ENCODE measurements at regions not wholly inside any gene's neighbourhood (a gene's known extent, or its start where the extent isn't known, plus 50 kb on each side); places are given as distances from the start of the nearest gene placed in this dataset.
A peak's percentile ranks its signal among the peaks of the same experiment; 100 is the strongest.

GRCh38 chr12:91327889-91328288, 145.3 kb upstream of the DCN start:
- intact Hi-C loops (cut with DNase I; ENCODE audit: low total_unique reads) = no loop called here
- no peak overlapping the region for H3K27ac ChIP-seq
- 74 to 84% (median 78%) methylated on average over 3 of the region's 3 CpGs for WGBS, 5 donors
- no peaks in the 10 kb centered on the region for H3K36me3 ChIP-seq
- no peak for DNase-seq
- H3K4me1 ChIP-seq = peaks cover 0 to 3% (median 0%) of the 10 kb centered on the region in 6 donors
- no peaks in the 10 kb centered on the region for H3K9me3 ChIP-seq
- H3K27me3 ChIP-seq (replicated peaks in 1 of 7) = no peaks in the 10 kb centered on the region
- no peak overlapping the region for H3K4me3 ChIP-seq
- TF ChIP-seq, protein P1, sequence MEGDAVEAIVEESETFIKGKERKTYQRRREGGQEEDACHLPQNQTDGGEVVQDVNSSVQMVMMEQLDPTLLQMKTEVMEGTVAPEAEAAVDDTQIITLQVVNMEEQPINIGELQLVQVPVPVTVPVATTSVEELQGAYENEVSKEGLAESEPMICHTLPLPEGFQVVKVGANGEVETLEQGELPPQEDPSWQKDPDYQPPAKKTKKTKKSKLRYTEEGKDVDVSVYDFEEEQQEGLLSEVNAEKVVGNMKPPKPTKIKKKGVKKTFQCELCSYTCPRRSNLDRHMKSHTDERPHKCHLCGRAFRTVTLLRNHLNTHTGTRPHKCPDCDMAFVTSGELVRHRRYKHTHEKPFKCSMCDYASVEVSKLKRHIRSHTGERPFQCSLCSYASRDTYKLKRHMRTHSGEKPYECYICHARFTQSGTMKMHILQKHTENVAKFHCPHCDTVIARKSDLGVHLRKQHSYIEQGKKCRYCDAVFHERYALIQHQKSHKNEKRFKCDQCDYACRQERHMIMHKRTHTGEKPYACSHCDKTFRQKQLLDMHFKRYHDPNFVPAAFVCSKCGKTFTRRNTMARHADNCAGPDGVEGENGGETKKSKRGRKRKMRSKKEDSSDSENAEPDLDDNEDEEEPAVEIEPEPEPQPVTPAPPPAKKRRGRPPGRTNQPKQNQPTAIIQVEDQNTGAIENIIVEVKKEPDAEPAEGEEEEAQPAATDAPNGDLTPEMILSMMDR (IDR thresholded peaks at IDR 0.05 in 8 of 11, conservative IDR thresholded peaks at IDR 0.05 in 3 of 11) = no peak
- TF ChIP-seq POLR2A (IDR thresholded peaks at IDR 0.05) (no peak), POLR2AphosphoS5 (IDR thresholded peaks at IDR 0.05) (no peak)

- 82 to 95% (median 91%) methylated on average over 4 of the region's 4 CpGs for WGBS, 5 donors
- no peaks in the 10 kb centered on the region for H3K36me3 ChIP-seq
- H3K27ac ChIP-seq = no peak overlapping the region
- H3K27me3 ChIP-seq (replicated peaks in 1 of 7) = no peaks in the 10 kb centered on the region
- no peak for DNase-seq
- H3K4me3 ChIP-seq = no peak overlapping the region
- H3K4me1 ChIP-seq = peaks cover 0 to 3% (median 0%) of the 10 kb centered on the region in 6 donors
- TF ChIP-seq POLR2AphosphoS5 (IDR thresholded peaks at IDR 0.05) = no peak
- TF ChIP-seq POLR2A (IDR thresholded peaks at IDR 0.05) = no peak
- TF ChIP-seq, protein P1 (IDR thresholded peaks at IDR 0.05 in 8 of 11, conservative IDR thresholded peaks at IDR 0.05 in 3 of 11) = no peak
- no peaks in the 10 kb centered on the region for H3K9me3 ChIP-seq
- intact Hi-C loops (cut with DNase I; ENCODE audit: low total_unique reads) = no loop called here
Measured at GRCh38 chr12:91327131-91327530, 144.5 kb upstream of the DCN start.

- TF ChIP-seq, protein P1 (IDR thresholded peaks at IDR 0.05 in 8 of 11, conservative IDR thresholded peaks at IDR 0.05 in 3 of 11) = peak; percentile 29 to 79 (median 66)
- no peak for TF ChIP-seq POLR2A (IDR thresholded peaks at IDR 0.05)
- Histone ChIP-seq H3K36me3 (no peaks in the 10 kb centered on the region), H3K4me3 (no peak overlapping the region), H3K9me3 (no peaks in the 10 kb centered on the region), H3K4me1 (peaks cover 0 to 3% (median 0%) of the 10 kb centered on the region in 6 donors), H3K27me3 (replicated peaks in 1 of 7) (no peaks in the 10 kb centered on the region), H3K27ac (no peak overlapping the region)
- 26 to 38% (median 31%) methylated on average over 2 of the region's 2 CpGs for WGBS, 5 donors
- DNase-seq = no peak
- intact Hi-C loops (cut with DNase I; ENCODE audit: low total_unique reads) = no loop called here
Measured at GRCh38 chr12:91326058-91327027, 143.7 kb upstream of the DCN start.

GRCh38 chr12:91320999-91321398, 138.4 kb upstream of the DCN start:
- intact Hi-C loops (cut with DNase I; ENCODE audit: low total_unique reads) = no loop called here
- Histone ChIP-seq H3K4me3 (no peak overlapping the region), H3K27me3 (replicated peaks in 1 of 7) (no peaks in the 10 kb centered on the region), H3K9me3 (no peaks in the 10 kb centered on the region), H3K36me3 (no peaks in the 10 kb centered on the region), H3K27ac (no peak overlapping the region), H3K4me1 (no peaks in the 10 kb centered on the region)
- DNase-seq = no peak
- 92 to 95% (median 94%) methylated on average over 6 of the region's 6 CpGs for WGBS, 5 donors
- TF ChIP-seq POLR2A (IDR thresholded peaks at IDR 0.05) = no peak
- no peak for TF ChIP-seq POLR2AphosphoS5 (IDR thresholded peaks at IDR 0.05)
- TF ChIP-seq, protein P1 (IDR thresholded peaks at IDR 0.05 in 8 of 11, conservative IDR thresholded peaks at IDR 0.05 in 3 of 11) = no peak
